Gastrocnemius medialis (tissue), 4 donors: ENCODE measurements at regions not wholly inside any gene's neighbourhood (a gene's known extent, or its start where the extent isn't known, plus 50 kb on each side); places are given as distances from the start of the nearest gene placed in this dataset.

ENCODE experiments used
- POLR2A ChIP-seq, 2 donors: fragments of 450-650 bp; IDR thresholded peaks; one replicate each; pipeline ENCODE4 v1.6.1; 2017; ENCODE audit warnings: antibody characterized with exemption in 2 of 2, mild to moderate bottlenecking in 2 of 2, moderate library complexity in 2 of 2
- TF ChIP-seq, protein P1 (sequence below), 5 experiments: fragments of 450-650 bp in 3 of 5; fragments of 200-600 bp in 2 of 5; sonication (generic) in 2 of 5; IDR thresholded peaks in 4 of 5; conservative IDR thresholded peaks in 1 of 5; 1 replicate in 4 of 5; 2 replicates in 1 of 5; pipeline ENCODE4 v1.5.1; 2016 to 2019; ENCODE audit warnings: antibody characterized with exemption in 5 of 5, mild to moderate bottlenecking in 3 of 5, moderate library complexity in 3 of 5

DNA sequence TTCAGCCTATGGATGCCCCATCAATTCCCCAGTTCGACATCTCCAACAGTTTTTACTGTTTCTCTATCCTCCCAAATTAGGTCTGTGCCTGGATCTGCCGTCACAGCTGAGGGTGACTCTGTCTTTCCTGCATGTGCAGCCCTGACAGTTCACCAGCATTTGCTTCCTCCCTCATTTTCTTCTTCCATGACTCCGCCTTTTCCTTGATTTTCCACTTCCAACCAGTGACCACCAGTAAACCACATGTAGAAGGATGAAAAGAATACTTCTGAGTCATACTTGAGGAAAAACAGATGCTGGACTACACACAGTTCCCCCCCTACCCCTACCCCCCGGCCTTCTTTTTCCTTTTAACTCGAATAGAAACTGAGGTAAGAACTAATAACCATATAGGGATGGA lies 311.8 kb upstream of the POM121L12 start:
- TF ChIP-seq, protein P1, sequence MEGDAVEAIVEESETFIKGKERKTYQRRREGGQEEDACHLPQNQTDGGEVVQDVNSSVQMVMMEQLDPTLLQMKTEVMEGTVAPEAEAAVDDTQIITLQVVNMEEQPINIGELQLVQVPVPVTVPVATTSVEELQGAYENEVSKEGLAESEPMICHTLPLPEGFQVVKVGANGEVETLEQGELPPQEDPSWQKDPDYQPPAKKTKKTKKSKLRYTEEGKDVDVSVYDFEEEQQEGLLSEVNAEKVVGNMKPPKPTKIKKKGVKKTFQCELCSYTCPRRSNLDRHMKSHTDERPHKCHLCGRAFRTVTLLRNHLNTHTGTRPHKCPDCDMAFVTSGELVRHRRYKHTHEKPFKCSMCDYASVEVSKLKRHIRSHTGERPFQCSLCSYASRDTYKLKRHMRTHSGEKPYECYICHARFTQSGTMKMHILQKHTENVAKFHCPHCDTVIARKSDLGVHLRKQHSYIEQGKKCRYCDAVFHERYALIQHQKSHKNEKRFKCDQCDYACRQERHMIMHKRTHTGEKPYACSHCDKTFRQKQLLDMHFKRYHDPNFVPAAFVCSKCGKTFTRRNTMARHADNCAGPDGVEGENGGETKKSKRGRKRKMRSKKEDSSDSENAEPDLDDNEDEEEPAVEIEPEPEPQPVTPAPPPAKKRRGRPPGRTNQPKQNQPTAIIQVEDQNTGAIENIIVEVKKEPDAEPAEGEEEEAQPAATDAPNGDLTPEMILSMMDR (IDR thresholded peaks at IDR 0.05 in 4 of 5, conservative IDR thresholded peaks at IDR 0.05 in 1 of 5), result no peak
- no peak for TF ChIP-seq POLR2A (IDR thresholded peaks at IDR 0.05)
